ENCODE measurements at regions not wholly inside any gene's neighbourhood (a gene's known extent, or its start where the extent isn't known, plus 50 kb on each side); places are given as distances from the start of the nearest gene placed in this dataset.

GRCh38 chr16:51886456-51886855, 660.5 kb downstream of the TOX3 start:
- DNase-seq: no peak

- no peak for DNase-seq
Measured at GRCh38 chr16:51884773-51885172, 662.2 kb downstream of the TOX3 start.

- no peak for DNase-seq
Measured at GRCh38 chr16:51881731-51882130, 665.2 kb downstream of the TOX3 start.

DNA sequence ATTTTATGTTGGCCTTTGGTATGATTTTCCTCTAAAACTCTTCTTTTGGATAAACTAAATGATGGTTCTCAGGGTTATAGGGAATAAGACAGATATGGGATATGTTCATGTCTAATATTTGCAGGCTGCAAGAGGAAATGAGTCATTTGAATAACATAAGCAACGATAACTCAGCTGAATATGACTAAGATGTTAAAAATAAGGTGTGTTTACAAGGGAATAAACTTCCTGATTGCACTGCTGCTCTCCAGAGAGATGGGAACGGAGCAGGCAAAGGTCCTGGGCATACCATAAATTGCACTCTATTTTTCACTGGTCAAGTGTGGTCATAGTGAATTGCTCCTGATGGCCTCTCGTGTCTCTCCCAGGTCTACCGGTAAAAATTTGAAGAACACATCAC, 666.2 kb downstream of the TOX3 start:
- DNase-seq: no peak

- no peak for DNase-seq
Measured at GRCh38 chr16:51877686-51878085, 669.3 kb downstream of the TOX3 start.

- no peak for DNase-seq
Measured at GRCh38 chr16:51876934-51877333, 670.0 kb downstream of the TOX3 start.

DNA sequence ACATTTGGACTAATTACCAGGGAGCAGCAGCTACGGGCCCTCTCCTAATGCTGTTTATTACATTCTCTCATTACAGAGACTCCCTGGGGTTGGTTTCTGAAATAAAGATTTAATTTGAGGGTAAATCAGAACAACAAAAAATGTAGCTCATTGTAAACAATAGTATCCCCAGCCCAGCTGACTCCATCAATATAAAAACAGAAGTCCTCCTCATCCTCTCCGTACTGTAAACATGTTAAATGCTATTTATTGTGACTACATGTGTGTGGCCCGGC, 670.4 kb downstream of the TOX3 start:
- DNase-seq: no peak

- DNase-seq: no peak
Measured at GRCh38 chr16:51875834-51876600, 670.9 kb downstream of the TOX3 start.

GRCh38 chr16:51872524-51872923, 674.4 kb downstream of the TOX3 start:
- DNase-seq: no peak

GRCh38 chr16:51870296-51870854, 676.6 kb downstream of the TOX3 start:
- DNase-seq: no peak

DNA sequence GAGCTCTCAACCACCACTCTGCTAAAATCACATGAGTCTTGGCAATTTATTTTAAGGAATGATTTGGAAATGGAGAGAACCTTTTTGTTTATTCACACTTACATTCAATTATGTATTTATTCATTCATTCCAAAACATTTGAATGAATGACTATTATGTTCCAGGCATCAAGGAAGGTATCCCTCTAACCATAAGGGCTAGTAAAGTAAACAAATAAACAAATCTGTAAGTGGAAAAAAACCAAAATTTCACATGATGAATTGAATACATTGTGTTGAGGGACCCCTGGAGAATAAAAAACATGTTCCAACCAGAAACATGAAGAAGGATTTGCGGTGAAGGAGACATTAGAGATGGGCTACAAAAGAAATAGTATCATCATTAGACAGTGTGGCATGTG, 677.8 kb downstream of the TOX3 start:
- no peak for DNase-seq

DNA sequence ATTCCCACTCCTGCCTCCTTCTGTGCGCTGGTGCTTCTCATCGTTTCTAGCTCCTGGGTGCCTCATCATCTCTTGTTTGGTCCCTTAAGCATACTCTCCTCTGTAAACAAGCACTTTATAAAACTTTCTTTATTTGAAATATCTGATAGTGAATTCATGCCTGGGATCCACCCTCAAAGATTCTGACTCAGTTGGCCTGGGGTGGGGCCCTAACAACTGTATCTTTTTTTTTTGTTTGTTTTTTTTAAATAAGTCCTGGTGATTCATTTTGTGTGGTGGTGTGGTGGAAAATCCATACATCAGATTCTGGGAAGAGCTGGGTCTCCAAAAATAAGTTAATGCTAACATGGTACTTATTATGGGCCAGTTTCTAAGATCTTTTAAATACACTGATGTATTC, 678.3 kb downstream of the TOX3 start:
- no peak for DNase-seq

- no peak for DNase-seq
Measured at GRCh38 chr16:51867386-51868065, 679.4 kb downstream of the TOX3 start.

DNA sequence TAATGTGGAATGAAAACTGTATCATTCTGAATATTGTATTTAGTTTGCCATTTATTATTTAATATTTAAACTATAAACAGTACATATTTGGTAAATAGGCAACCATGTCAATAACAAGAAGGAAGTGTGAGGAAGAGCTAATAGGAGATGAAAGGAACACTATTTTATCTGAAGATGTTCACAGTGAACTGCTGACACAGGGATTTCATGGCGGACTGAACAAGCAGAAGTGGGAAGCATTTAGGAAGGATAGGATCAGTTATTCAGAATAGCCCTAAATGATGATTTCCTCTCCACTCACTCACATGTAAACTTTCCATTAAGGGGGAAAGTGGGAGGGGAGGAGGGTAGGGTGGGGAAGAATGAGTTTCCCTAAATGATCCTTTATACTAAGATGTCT, 682.4 kb downstream of the TOX3 start:
- DNase-seq: no peak

GRCh38 chr16:51854401-51854951, 692.5 kb downstream of the TOX3 start:
- no peak for DNase-seq

DNA sequence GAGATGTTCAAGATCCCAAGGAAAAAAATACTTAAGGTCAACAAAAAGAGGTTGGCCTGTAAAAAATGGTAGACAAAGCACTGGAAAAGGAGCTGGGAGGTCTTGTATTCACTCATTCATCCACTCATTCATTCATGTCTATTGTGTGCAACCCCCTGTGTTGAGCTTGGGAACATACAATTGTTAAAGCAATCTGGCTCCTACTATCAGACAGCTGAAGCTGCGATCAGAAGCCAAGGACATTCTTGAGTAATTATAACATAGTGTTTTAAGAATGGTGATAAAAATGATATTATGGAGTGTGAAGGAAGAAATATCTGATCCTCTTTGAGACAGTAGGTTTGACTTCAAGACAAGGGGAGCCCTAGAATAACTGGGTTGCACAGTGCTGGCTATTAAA, 693.4 kb downstream of the TOX3 start:
- no peak for DNase-seq

DNA sequence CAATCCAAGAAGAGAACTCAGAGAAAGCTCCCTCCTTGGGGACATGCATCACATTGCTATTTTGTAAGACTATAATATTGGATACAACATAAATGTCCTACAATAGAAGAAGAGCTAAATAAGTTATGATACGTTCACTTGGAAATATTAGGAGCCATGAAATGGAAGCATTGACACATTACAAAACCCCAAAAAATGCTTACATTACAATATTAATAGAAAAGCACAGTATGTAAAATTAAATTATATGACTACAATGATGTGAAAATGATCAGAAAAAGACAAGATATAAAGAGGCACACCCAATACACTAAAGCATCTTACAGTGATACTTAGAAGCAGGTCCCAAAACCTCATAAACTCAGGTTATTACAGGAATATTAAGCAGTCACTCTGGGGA, 694.1 kb downstream of the TOX3 start:
- no peak for DNase-seq

- DNase-seq: no peak
Measured at GRCh38 chr16:51851111-51851510, 695.8 kb downstream of the TOX3 start.

DNA sequence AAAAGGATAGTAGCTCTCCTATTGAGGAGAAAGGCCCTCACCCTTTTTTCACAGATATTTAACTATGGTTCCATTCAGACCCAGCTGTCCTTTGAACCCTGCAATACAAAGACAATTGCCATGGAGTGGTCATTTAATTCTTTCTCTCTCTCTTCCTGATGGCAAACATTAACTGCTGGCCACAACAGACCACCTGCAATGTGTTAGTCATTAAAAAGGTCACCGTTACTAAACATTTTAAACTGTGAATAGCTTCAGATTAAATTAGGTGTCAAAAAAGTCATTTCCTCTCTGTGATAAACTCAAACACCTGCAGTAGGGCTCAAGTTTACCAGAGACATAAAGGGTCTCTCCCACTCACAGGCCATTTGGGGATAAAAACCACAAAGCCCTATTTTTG, 697.2 kb downstream of the TOX3 start:
- no peak for DNase-seq

DNA sequence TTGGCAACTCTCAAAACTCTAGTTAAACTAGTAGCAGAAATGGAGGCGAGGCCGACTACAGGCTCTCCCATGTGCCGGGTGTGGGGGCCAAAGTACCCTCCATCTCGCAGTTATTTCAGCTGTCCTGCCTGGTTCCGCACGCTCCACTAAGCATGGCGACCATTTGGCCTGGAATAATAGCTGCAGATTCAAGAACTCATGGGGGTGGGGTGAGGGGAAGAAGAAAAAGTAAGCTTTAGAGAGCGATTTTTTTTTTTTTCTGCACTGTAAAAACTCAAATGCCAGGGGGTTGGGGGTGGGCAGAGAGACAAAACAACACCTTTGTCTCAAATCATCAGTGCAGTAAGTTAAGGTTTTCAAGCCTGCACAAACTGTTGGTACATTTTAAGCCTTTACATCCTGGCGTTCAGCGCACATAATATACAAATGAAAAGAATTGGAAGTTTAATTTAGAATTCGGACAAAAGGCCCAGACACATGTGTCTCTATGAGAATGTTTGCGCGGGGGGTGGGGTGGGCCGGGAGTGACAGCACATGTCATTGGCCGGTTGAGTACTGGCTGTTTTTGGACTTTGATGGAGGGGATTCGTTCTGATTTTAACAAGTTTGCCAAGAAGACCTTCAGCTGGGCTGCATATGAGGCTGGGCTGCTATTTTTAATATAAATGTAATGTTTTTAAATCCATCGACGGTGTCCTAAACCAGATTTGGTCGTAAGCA, 694.7 kb upstream of the SALL1 start:
- no peak for DNase-seq

DNA sequence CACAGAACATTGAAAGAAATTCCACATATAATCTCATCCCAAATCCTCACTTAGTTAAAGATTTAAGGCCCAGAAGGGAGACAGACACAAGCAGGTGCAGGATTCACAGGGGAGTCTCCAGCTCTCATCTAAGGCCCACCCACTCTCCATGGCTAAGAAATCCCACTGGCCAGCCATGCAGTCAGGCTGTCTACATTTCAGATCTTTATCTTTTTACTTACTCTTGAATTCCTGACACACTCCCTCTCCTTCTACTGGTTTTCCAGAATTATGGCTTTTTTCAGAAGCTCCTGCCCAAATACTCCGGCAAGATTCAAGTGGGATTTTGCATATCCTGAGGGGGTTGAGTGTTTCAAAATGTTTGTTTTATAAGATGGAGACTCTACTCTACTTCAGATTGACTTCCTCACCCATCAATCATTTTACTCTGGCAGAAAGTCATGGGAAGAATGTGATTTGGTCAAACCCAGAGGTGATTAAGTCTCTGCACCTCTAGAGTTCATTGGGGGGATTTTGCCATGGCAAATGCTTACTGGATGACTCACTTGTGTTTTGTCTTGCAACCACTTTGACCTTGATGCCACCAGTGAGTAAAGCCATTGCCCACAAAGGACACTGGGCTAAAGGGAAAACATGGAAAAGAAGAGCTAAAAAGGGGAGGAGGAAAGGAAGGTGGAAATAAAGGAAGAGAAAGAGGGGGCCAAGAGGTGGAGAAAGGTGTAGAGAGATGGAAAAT, 688.8 kb upstream of the SALL1 start:
- DNase-seq: no peak

GRCh38 chr16:51834794-51835193, 683.7 kb upstream of the SALL1 start:
- no peak for DNase-seq

- DNase-seq: no peak
Measured at GRCh38 chr16:51834133-51834532, 683.1 kb upstream of the SALL1 start.
